Skin of body (tissue), 1 donor: ENCODE measurements at regions not wholly inside any gene's neighbourhood (a gene's known extent, or its start where the extent isn't known, plus 50 kb on each side); places are given as distances from the start of the nearest gene placed in this dataset.
"Not testable (repeated sequence)": the region's sequence is repeated elsewhere in the genome, so short reads cannot be mapped to it uniquely, and the experiment has no call there.

Experiments
- DNase-seq: peaks from one replicate; lab custom pipeline; 2025; lab: John Stamatoyannopoulos, UW

GRCh38 chr19:27802293-27802692, 1410.7 kb downstream of the UQCRFS1 start:
- not testable (repeated sequence) for DNase-seq

DNA sequence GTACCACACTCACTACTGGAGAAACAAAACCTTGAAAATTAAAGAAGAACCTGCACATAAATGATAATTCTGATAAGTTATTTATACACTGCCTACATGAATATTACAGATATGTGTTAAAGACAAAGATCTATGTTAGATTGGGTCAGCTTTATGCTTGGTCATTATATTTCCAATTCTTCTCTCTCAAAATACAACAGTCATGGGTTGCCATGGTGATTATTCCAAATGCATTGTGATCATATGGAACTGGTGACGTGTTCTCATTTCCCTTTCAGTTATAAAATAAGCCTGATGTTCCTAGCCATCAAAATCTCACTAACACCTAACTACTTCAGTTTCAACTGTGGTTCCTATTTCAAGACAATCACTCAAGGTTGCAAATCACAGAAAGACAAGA, 1416.4 kb downstream of the UQCRFS1 start:
- no peak for DNase-seq

DNA sequence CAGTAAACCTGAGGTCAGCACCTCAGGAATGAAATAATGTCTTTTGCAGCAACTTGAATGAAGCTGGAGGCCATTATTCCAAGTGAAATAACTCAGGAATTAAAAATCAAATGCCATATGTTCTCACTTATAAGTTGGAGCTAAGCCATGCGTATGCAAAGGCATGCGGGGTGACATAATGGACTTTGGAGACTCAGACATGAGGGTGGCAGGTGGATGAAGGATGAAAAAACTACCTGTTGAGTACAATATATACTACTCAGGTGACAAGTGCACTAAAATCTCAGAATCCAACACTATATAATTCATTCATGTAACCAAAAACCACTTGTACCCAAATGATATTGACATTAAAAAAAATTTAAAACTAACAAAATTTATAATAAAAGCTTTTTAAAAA, 1416.9 kb downstream of the UQCRFS1 start:
- DNase-seq, result no peak

GRCh38 chr19:27795369-27795768, 1417.6 kb downstream of the UQCRFS1 start:
- DNase-seq, result no peak

DNA sequence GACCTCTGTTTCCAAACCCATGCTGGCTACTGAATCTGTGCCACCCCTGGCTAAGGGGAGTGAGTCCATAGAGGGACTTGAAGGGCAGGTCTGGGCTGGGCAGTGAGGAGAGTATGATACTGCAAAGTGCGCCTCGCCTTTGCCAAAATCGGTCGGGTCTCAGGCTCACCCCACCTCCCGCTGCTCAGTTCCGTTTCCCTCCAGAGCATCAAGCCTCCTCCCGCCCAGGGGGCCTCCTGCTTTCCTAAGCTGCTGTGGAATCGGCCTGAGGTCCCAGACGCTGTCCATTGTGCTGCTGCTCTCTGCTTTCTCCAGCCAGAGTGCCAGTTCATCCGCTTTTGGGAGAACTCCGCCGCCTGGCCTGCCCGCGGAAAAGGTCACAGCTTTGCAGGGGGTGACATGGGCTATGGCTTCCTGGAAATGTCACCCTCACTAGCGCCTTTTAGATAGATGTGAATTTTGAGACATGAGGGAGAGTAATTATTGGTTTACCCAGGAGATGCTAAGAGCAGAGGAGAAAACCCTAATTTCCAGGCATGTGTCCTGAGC, 1418.4 kb downstream of the UQCRFS1 start:
- DNase-seq, result no peak

GRCh38 chr19:27793644-27794493, 1419.1 kb downstream of the UQCRFS1 start:
- DNase-seq, result peak; percentile 85

GRCh38 chr19:27793128-27793643, 1419.8 kb downstream of the UQCRFS1 start:
- peak; percentile 60 for DNase-seq

GRCh38 chr19:27792576-27793127, 1420.3 kb downstream of the UQCRFS1 start:
- no peak for DNase-seq

DNA sequence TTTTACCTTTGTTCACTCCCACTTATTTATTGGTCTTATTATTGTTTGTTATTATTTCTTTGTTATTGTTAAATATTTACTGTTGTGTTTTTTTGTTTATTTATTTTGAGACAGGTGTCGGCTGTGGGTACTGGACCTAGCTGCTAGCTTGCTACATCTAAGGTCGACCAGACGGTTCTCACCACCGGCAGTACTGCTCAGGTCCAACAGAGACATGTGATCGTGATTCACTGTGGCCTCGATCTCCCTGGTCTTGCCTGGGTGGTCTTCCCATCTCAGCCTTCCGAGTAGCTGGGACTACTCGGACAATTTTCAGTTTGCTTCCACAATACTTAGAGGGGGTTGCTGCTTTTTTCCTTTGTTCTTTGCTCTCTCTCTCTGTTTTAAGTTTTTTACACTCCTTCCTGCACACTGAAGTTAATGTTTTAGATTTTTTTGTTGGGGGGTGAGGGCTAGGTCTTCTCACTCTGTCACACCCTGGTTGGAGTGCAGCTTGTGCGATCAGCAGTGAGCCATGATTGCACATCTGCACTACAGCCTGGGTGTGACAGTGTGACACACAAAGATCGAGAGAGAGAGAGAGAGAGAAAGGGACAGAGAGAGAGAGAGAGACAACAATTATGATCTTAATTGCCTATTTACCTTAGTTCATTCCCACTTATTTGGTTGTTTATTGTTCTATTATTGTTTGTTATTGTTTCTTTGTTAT, 1432.4 kb downstream of the UQCRFS1 start:
- no peak for DNase-seq

DNA sequence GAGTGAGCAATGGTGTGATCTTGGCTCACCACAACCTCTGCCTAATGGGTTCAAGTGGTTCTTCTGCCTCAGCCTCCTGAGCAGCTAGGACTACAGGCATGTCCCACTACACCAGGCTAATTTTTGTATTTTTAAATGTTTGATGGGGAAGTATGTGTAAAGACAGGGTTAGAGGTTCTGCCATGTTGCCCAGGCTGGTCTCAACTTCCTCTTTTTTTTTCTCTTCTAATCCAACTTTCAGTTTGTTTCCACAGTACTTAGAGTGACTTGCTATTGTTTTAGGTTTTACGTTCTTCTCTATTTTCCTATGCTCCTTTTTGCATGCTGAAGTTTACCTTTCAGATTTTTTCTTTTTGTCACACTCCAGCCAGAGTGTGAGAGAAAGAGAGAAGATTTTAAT, 1433.0 kb downstream of the UQCRFS1 start:
- DNase-seq, result no peak

GRCh38 chr19:27777726-27778125, 1435.2 kb downstream of the UQCRFS1 start:
- no peak for DNase-seq

DNA sequence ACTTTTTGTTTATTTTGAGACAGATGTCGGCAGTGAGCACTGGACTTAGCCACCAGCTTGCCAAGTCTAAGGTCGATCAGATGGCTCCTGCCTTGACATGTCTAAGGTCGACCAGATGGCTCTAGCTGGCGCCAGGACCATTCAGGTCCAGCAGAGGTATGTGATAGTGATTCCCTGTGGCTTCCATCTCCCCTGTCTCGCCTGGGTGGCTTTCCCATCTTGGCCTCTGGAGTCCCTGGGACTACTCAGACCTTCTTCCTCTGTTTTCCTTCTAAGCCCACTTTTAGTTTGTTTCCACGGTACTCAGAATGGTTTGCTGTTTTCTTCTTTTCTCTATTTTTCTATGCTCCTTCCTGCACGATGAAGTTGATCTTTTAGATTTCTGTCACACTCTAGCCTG, 1435.7 kb downstream of the UQCRFS1 start:
- no peak for DNase-seq

DNA sequence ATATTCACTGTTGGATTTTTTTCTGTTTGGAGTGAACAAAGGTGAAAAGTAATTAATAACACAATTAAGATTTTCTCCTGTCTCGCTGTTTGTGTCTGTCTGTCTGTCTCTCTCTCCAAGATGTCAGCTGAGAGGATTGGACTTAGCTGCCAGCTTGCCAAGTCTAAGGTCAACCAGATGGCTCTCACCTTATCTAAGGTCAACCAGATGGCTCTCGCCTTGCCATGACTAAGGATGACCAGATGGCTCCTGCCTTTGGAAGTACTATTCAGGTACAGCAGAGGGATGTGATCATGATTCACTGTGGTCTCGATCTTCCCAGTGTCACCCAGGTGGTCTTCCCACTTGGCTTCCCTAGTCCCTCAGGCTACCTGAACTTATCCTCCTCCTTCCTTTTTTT, 1436.4 kb downstream of the UQCRFS1 start:
- no peak for DNase-seq

- no peak for DNase-seq
These were observed 1436.9 kb downstream of the UQCRFS1 start for GRCh38 chr19:27776020-27776419.

DNA sequence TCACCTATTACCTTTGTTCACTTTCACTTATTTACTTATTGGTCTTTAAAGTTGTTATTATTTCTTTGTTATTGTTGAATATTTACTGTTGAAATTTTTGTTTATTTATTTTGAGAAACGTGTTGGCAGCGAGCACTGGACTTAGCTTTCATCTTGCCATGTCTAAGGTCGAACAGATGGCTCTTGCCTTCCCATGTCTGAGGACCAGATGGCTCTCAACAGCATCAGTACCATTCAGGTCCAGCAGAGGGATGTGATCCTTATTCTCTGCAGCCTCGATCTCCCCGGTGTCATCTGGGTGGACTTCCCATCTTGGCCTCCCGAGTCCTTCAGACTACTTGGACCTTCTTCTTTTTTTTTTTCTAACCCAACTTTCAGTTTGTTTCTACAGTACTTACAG, 1437.6 kb downstream of the UQCRFS1 start:
- DNase-seq, result no peak

- DNase-seq, result no peak
These were observed 1438.1 kb downstream of the UQCRFS1 start for GRCh38 chr19:27774827-27775226.

DNA sequence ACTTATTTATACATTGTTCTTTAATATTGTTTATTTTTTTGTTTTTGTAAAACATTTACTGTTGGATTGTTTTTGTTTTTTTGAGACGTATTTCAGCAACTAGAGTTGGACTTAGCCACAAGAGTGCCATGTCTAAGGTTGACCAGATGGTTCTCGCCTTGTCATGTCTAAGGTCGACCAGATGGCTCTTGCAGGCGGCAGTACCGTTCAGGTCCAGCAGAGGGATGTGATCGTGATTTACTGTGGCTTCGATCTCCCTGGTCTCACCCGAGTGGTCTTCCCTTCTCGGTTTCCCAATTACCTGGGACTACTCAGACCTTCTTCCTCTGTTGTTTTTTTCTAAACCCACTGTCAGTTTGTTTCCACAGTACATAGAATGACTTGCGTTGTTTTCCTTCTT, 1438.6 kb downstream of the UQCRFS1 start:
- no peak for DNase-seq

DNA sequence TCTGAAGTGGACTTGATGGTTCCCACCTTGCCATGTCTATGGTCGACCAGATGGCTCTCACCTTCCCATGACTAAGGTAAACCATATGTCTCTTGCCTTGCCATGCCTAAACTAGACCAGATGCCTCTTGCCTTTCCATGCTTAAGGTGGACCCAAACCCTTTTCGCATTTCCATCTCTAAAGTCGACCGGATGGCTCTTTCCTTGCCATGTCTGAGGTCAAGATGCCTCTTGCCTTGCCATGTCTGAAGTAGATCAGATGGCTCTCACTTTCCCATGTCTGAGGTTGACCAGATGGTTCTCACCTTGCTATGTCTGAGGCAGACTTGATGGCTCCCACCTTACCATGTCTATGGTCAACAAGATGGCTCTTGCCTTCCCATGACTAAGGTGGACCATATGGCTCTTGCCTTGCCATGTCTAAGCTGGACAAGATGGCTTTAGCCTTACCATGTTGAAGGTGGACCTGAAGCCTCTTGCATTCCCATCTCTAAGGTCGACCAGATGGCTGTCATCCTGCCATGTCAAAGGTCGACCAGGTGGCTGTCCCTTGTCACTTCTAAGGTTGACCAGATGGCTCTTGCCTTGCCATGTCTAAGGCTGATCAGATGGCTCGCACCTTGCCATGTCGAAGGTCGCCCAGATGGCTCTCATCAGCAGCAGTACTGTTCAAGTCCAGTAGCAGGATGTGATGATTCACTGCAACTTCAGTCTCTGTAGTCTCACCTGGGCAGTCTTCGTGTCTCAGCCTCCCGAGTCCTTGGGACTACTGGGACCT, 1439.4 kb downstream of the UQCRFS1 start:
- DNase-seq, result no peak

- no peak for DNase-seq
These were observed 1440.9 kb downstream of the UQCRFS1 start for GRCh38 chr19:27772059-27772458.

DNA sequence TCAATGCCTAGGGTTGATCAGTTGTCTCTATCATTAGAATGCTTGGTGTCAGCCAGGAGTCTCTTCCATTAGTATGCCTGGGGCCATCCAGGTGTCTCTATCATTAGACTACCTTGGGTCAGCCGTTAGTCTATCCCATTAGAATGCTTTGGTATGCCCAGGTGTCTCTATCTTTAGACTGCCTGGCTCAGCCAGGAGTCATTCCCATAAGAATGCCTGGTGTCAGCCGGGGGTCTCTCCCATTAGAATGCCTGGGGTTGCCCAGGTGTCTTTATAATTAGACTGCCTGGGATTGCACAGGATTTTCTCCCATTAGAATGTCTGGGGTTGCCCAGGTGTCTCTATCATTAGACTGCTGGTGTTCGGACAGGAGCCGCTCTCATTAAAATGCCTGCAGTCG, 1442.9 kb downstream of the UQCRFS1 start:
- no peak for DNase-seq

DNA sequence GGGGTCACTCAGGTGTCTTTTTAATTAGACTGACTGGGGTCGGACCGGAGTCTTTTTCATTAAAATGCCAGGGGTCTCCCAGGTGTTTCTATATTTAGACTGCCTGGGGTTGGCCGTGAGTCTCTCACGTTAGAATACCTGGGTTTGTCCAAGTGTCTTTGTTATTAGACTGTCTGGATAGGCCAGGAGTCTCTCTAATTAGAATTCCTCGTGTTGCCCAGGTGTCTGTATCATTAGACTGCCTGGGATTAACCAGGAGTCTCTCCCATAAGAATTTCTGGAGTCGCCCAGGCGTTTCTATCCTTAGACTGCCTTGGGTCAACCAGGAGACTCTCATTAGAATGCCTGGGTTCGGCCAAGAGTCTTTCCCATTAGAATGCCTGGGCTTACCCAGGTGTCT, 1445.7 kb downstream of the UQCRFS1 start:
- DNase-seq, result no peak
